ENCODE measurements at regions not wholly inside any gene's neighbourhood (a gene's known extent, or its start where the extent isn't known, plus 50 kb on each side); places are given as distances from the start of the nearest gene placed in this dataset.

DNA sequence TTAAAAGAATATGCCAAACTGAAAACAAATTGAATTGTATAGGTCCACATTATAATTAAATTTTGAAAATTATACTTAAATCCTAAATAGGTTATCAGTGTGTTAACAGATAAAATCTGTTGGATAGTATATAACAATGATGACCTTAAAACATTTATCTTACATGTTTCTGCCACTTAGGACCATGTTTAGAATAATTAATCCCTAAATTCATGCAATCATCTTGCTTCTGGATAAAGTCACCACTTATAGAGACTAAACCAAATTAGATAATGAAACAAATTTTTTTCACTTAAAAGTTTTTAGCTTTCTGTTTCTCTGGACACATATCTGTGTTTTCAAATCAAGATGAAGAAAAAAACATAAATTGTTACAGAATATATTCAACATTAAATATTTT is 511.7 kb upstream of the MIR17HG start:
- TF ChIP-seq, protein P1, sequence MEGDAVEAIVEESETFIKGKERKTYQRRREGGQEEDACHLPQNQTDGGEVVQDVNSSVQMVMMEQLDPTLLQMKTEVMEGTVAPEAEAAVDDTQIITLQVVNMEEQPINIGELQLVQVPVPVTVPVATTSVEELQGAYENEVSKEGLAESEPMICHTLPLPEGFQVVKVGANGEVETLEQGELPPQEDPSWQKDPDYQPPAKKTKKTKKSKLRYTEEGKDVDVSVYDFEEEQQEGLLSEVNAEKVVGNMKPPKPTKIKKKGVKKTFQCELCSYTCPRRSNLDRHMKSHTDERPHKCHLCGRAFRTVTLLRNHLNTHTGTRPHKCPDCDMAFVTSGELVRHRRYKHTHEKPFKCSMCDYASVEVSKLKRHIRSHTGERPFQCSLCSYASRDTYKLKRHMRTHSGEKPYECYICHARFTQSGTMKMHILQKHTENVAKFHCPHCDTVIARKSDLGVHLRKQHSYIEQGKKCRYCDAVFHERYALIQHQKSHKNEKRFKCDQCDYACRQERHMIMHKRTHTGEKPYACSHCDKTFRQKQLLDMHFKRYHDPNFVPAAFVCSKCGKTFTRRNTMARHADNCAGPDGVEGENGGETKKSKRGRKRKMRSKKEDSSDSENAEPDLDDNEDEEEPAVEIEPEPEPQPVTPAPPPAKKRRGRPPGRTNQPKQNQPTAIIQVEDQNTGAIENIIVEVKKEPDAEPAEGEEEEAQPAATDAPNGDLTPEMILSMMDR (IDR thresholded peaks at IDR 0.05) = no peak
- TF ChIP-seq POLR2A (IDR thresholded peaks at IDR 0.05) (no peak), POLR2AphosphoS5 (IDR thresholded peaks at IDR 0.05) (no peak)
